ENCODE measurements at regions not wholly inside any gene's neighbourhood (a gene's known extent, or its start where the extent isn't known, plus 50 kb on each side); places are given as distances from the start of the nearest gene placed in this dataset.

DNA sequence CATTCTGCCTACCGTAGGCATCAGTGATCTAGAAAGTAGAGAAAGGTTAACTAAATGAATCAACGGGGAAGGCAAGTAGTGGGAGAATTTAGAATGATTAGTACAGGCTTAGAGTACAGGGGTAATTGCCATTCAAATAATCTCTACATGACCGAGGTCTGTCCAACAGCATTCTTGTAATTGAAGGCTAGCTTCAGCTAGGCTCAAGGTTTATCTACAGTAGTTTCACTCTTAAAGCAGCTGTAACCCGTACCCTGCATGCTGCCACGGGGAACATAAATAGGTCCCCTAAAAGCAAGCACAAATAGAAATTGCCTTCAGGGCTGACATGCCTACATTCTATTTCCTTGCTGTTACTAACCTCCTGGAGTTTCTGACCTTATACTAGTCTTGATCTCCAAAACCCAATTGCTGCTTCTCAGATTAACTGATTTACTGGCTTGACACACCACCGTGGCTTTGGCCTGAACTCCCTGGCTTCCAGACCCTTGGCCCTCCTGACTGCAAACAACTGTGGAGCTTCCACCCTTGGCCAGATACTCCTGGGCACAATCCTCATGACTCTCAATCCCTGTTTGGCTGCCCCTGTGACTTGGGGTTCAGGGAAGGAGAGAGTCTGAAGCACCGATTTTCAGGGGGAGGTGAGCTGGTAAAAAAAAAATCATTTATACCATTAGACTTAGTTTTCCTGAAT is 242.1 kb upstream of the FOXN3 start:
- DNase-seq: no peak

DNA sequence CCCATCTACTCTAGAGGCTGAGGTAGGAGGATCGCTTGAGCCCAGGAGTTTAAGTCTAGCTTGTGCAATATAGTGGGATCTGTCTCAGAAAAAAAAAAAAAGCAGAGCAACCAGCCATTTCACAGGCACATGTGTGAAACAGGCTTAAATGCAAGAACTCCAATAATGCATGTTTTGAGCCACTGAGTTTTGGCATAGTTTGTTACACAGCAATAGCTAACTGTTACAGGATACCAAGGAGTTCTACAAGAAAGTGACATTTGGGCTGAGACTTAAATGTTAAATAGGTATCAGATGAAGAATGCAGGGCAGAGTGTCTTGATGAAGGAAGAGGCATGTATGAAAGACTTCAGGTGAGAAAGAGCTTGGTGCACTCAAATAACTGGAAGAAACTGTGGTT is 240.0 kb upstream of the FOXN3 start:
- no peak for DNase-seq

GRCh38 chr14:89654998-89655397 is 238.0 kb upstream of the FOXN3 start:
- DNase-seq: no peak

- no peak for DNase-seq
Measured at GRCh38 chr14:89652352-89652751, 235.3 kb upstream of the FOXN3 start.

GRCh38 chr14:89651805-89652204 is 234.8 kb upstream of the FOXN3 start:
- DNase-seq: no peak

- peak; percentile 60 for DNase-seq
Measured at GRCh38 chr14:89650077-89650978, 233.3 kb upstream of the FOXN3 start.

- DNase-seq: no peak
Measured at GRCh38 chr14:89649451-89650075, 232.5 kb upstream of the FOXN3 start.

DNA sequence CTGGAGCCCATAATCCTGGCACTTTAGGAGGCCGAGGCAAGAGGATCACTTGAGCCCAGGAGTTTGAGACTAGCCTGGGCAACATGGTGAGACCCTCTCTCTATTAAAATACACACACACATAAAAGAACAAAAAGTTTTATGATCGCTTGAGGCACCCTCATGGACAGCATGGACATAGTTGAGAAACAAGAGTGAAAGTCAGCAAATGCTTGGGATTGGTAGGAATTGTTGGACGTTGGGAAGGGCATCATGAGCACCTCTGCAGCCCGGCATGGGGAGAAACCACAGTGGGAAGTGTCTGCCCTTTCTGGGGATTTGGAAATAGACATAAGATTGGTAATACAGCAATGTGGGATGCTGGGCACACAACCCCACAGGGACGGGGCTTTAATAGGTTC is 231.9 kb upstream of the FOXN3 start:
- no peak for DNase-seq

DNA sequence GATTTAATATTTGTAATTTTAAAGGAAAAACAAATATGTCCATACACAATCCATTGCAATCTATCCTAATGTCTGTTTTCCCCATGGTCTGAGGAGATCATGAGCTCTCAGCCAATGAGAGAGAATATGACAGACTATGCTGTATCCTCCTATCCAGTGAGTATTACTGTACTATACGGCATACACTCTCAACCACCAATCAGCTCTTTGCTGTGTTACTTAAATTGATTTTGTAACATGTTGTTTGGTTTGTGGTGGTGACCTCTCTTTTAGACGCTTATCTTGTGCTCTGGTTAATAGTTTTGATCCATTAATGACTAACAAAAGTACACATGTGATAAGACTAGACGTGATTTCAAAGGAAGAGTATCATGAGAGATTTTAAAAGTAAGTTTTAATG is 231.5 kb upstream of the FOXN3 start:
- no peak for DNase-seq

DNA sequence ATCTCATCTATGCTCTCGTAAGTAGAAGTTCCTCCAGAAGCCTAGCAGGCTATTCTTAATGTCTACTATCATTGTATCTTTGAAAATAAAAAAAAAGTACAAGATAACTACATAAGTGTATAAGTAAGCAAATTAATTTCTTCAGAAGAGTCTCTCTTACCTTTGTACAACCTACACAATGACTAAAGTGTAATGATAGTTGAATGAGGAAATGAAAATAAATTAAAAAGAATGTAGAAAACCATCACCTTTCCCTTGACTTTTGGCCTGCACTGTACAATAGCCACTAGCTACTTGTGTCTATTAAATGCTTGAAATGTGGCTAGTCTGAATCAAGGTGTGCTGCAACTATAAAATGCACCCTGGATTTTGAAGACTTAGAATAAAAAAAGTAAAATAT is 229.9 kb upstream of the FOXN3 start:
- no peak for DNase-seq

- DNase-seq: no peak
Measured at GRCh38 chr14:89644641-89645040, 227.6 kb upstream of the FOXN3 start.

DNA sequence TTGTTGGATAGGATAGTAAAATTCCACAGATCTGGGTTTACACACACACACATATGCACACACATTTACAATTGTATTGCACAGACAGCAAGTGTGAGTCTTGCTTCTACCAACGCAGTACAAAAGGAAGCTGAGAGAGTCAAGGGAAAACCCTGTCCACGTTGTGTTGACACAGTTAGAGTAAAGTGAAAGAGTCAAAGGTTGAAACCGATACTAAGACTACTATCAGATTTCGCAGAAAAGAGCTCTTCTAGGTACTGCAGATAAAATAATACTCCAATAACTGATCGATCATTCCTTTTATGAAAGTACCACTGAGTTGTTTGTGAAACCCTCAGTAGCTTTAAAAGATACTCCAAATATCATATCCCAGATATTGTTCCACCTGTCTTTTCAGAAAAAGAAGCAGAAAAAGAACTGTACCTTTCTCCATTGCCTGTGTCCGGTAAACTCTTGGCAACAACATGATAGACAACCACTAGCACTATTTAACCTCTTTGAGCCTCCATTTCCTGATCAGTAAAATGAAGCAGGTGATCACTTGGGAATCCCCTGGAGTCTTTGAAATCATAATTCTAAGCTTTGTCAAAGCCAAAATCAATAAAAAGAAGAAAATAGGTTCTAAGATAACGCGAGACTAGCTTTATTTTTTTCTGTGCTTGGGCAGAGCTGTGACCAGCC is 224.6 kb upstream of the FOXN3 start:
- no peak for DNase-seq

- no peak for DNase-seq
Measured at GRCh38 chr14:89640141-89640540, 223.1 kb upstream of the FOXN3 start.

DNA sequence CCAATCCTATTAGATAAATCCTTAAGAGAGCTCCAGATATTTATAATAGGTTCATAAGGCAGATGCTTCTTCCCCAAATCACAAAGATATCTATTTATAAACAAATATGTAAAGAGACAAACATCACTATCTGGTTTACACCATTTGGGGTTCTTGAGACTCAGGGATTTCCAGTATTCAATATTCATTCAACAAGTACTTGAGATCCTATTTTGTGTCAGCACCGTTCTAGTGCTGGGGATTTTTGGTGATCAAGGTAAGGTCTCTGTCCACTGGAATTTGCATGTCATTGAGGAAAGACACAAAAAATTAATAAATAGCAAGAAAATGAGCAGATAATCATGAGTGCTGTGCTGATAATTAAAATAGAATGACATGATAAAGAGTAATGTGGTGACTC is 222.7 kb upstream of the FOXN3 start:
- DNase-seq: no peak

GRCh38 chr14:89638891-89639290 is 221.9 kb upstream of the FOXN3 start:
- DNase-seq: no peak

DNA sequence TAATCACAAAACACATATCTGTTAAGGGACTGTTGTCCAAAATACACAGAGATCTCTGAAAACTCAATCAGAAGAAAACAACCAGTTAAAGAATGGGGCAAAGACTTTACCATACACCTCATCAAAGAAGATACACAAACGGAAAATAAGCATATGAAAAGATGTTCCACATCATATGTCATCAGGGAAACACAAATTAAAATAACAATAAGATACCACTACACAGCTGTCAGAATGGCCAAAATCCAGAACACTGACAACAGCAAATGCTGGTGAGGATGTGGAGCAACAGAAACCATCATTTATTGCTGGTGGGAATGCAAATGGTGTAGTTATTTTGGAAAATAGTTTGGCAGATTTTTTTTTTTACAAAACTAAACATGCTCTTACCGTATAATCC is 220.5 kb upstream of the FOXN3 start:
- DNase-seq: no peak

- no peak for DNase-seq
Measured at GRCh38 chr14:89635615-89636014, 218.6 kb upstream of the FOXN3 start.

DNA sequence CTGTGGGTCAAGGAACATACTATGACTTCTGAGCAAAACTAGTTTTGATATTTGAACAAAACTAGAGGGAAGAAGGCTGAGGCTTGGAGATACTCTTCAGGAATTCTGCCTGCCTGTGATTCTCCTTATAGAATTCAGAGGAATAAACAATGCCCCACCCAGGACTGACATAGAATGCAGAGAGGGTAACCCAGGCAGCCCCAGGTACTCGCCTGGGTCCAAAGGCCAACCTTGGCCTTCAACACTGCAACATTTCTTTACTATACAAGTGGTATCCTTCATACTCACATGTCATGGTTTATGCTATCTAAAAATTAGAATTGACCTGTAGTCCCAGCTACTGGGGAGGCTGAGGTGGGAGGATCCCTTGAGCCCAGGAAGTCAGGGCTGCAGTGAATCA is 217.0 kb upstream of the FOXN3 start:
- DNase-seq: no peak

- DNase-seq: no peak
Measured at GRCh38 chr14:89630101-89630829, 213.2 kb upstream of the FOXN3 start.

- peak; percentile 33 for DNase-seq
Measured at GRCh38 chr14:89629383-89629782, 212.3 kb upstream of the FOXN3 start.

DNA sequence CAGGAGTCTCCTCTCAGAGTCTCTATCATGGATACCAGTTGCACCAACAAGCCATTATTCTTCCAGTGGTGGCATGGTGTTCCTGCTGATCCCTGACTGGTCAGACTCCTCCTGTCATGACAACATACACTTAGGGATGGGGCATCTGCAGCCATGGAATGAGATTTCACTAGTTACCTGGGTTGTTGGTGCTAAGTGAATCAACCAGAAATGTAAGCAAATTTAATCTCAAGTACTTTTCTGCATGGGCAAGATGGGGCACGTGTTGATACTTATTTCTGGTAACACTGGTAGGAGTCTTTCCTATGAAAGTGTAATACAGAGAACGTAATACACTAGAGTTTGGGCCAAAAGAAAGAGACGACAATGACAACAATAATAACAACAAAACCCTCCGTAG is 211.5 kb upstream of the FOXN3 start:
- DNase-seq: no peak

DNA sequence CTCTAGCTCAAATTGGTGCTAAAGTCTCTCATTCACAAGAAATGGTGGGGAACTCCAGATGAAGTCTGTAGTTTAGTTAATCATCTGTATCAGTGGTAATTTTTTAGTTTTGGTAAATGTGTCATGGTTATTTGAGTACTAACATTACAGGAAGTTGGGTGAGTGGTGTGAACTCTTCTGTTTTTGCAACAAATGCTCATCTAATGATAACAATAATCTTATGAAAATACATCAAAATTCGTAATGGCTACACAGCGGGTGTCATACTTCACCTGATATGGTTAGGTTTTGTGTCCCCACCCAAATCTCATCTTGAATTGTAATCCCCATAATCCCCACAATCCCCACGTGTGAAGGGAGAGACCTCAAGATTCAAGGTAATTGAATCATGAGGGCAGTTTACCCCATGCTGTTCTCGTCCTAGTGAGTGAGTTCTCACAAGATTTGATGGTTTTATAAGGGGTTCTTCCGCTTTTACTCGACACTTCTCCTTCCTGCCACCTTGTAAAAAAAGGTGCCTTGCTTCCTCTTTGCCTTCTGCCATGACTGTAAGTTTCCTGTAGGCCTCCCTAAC is 209.3 kb upstream of the FOXN3 start:
- no peak for DNase-seq

Data from inflammatory macrophage treated with lipopolysaccharide for 4 hours (primary cell).